GM12891 (cell line): ENCODE measurements at regions not wholly inside any gene's neighbourhood (a gene's known extent, or its start where the extent isn't known, plus 50 kb on each side); places are given as distances from the start of the nearest gene placed in this dataset.

Experiments used
- POLR2A ChIP-seq: IDR thresholded peaks from 2 replicates; pipeline ENCODE4 v1.6.1; 2011; ENCODE audit warnings: low read depth, low read length, control low read depth
- POLR2AphosphoS5 ChIP-seq: IDR thresholded peaks from 2 replicates; pipeline ENCODE4 v1.6.1; 2011; ENCODE audit warnings: low read depth, low read length, control low read depth
- TAF1 ChIP-seq: IDR thresholded peaks from 2 replicates; pipeline ENCODE4 v1.6.1; 2011; ENCODE audit warnings: low read depth, low read length, control low read depth

DNA sequence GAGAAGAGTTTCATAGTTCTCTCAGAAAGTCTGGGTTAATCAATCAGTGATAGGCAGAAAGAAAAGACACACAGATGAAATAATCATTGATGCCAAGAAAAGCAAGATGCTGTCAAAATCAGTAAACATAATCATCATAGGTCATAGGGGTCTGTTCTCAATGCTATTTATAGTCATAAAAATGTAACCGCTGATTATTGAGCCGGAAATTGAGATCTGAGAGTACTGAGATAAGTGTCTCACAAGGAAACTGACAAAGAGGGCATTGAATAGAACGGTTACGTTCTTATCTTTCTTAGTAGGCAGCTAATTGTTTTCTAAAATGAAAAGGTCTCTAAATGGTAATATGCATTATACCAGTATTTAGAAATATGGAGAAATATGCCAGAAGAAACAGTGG lies 1686.1 kb upstream of the AGA start:
- TF ChIP-seq TAF1 (no peak), POLR2AphosphoS5 (no peak), POLR2A (no peak)
